ENCODE measurements at regions not wholly inside any gene's neighbourhood (a gene's known extent, or its start where the extent isn't known, plus 50 kb on each side); places are given as distances from the start of the nearest gene placed in this dataset.

DNA sequence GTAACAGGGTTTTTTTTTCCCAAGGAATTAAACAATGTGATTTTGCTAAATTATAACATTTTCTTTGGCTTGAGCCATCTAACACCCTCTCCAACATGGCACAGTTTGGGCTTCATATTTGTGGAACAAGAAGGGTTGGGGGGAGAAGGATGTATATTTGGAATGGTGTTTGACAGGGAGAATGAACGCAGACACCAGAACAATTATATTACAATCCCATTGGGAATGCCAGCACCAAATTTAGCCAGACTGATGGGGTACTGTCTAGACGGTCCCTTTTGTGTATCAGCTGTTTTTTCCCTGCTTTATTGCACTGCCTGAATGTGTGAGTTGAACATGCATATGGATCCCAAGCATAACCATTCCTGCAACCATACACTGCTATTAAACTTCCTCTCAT, 130.9 kb upstream of the TMEM161B start:
- Histone ChIP-seq H3K9me2 (ENCODE audit: insufficient read depth, low read length) (no peaks in the 10 kb centered on the region), H3K79me2 (ENCODE audit: insufficient read depth, low read depth, low read length) (no peaks in the 10 kb centered on the region), H3K27ac (ENCODE audit: low read depth, low read length, poor library complexity, severe bottlenecking) (no peak overlapping the region), H3K4me2 (ENCODE audit: low read length) (no peak overlapping the region), H3K9me3 (ENCODE audit: low read length) (no peaks in the 10 kb centered on the region), H4K20me1 (ENCODE audit: insufficient read depth, low read length) (no peaks in the 10 kb centered on the region), H2AFZ (ENCODE audit: low read length) (no peak overlapping the region), H3K36me3 (ENCODE audit: insufficient read depth, low read length) (no peaks in the 10 kb centered on the region), H3K4me3 (ENCODE audit: low read depth, low read length, poor library complexity, severe bottlenecking) (no peak overlapping the region), H3K4me1 (ENCODE audit: insufficient read depth, low read length, poor library complexity, severe bottlenecking) (no peaks in the 10 kb centered on the region)
- CTCF ChIA-PET (ENCODE audit: unreplicated experiment): no interaction called here
- BruUV-seq (replicated peaks): no TSS peak
- intact Hi-C loops (cut with micrococcal nuclease; ENCODE audit: unreplicated experiment): no loop called here
- TF ChIP-seq CTCF (conservative IDR thresholded peaks at IDR 0.05; ENCODE audit: low read length) (no peak), EZH2phosphoT487 (IDR thresholded peaks at IDR 0.05; ENCODE audit: borderline replicate concordance, low read depth, low read length) (no peak)
- POLR2A ChIA-PET: no interaction called here
- DNase-seq (ENCODE audit: low spot score): no peak

DNA sequence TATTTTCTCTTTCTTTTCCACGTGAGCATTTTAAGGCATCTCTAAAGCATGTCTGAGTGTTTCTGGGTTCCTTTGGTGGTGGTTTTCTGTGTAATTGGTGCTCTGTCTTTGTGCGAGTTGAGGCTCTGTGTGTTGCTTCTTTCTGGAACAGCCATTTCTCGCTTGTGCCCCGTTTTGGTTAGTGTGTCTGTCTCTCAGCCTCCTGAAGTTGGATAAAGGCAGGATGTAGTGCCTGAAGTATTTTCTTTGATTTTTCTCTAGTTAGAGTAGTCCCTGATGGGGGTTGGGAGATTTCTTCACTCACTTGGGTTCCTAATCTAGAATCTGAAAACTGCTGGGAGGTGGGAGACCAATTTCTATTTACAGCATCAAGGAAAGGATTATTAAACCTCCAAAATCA, 129.7 kb upstream of the TMEM161B start:
- H3K36me3 ChIP-seq (ENCODE audit: insufficient read depth, low read length): no peaks in the 10 kb centered on the region
- DNase-seq (ENCODE audit: low spot score): no peak
- H3K9me2 ChIP-seq (ENCODE audit: insufficient read depth, low read length): no peaks in the 10 kb centered on the region
- no peak overlapping the region for H3K4me2 ChIP-seq (ENCODE audit: low read length)
- POLR2A ChIA-PET: no interaction called here
- H2AFZ ChIP-seq (ENCODE audit: low read length): no peak overlapping the region
- TF ChIP-seq CTCF (conservative IDR thresholded peaks at IDR 0.05; ENCODE audit: low read length) (no peak), EZH2phosphoT487 (IDR thresholded peaks at IDR 0.05; ENCODE audit: borderline replicate concordance, low read depth, low read length) (no peak)
- no peaks in the 10 kb centered on the region for H4K20me1 ChIP-seq (ENCODE audit: insufficient read depth, low read length)
- H3K4me3 ChIP-seq (ENCODE audit: low read depth, low read length, poor library complexity, severe bottlenecking): no peak overlapping the region
- CTCF ChIA-PET (ENCODE audit: unreplicated experiment): no interaction called here
- H3K9me3 ChIP-seq (ENCODE audit: low read length): no peaks in the 10 kb centered on the region
- no TSS peak for BruUV-seq (replicated peaks)
- H3K79me2 ChIP-seq (ENCODE audit: insufficient read depth, low read depth, low read length): no peaks in the 10 kb centered on the region
- H3K4me1 ChIP-seq (ENCODE audit: insufficient read depth, low read length, poor library complexity, severe bottlenecking): no peaks in the 10 kb centered on the region
- no peak overlapping the region for H3K27ac ChIP-seq (ENCODE audit: low read depth, low read length, poor library complexity, severe bottlenecking)
- intact Hi-C loops (cut with micrococcal nuclease; ENCODE audit: unreplicated experiment): no loop called here

GRCh38 chr5:88396751-88397281, 128.2 kb upstream of the TMEM161B start:
- no TSS peak for BruUV-seq (replicated peaks)
- no peak overlapping the region for H2AFZ ChIP-seq (ENCODE audit: low read length)
- H3K9me2 ChIP-seq (ENCODE audit: insufficient read depth, low read length): no peaks in the 10 kb centered on the region
- TF ChIP-seq CTCF (conservative IDR thresholded peaks at IDR 0.05; ENCODE audit: low read length): no peak
- no peak for TF ChIP-seq EZH2phosphoT487 (IDR thresholded peaks at IDR 0.05; ENCODE audit: borderline replicate concordance, low read depth, low read length)
- H3K9me3 ChIP-seq (ENCODE audit: low read length): no peaks in the 10 kb centered on the region
- intact Hi-C loops (cut with micrococcal nuclease; ENCODE audit: unreplicated experiment): no loop called here
- H3K27ac ChIP-seq (ENCODE audit: low read depth, low read length, poor library complexity, severe bottlenecking): no peak overlapping the region
- no peaks in the 10 kb centered on the region for H3K36me3 ChIP-seq (ENCODE audit: insufficient read depth, low read length)
- H3K4me3 ChIP-seq (ENCODE audit: low read depth, low read length, poor library complexity, severe bottlenecking): no peak overlapping the region
- H4K20me1 ChIP-seq (ENCODE audit: insufficient read depth, low read length): no peaks in the 10 kb centered on the region
- no peaks in the 10 kb centered on the region for H3K79me2 ChIP-seq (ENCODE audit: insufficient read depth, low read depth, low read length)
- H3K4me2 ChIP-seq (ENCODE audit: low read length): no peak overlapping the region
- CTCF ChIA-PET (ENCODE audit: unreplicated experiment): no interaction called here
- POLR2A ChIA-PET: interaction anchor here (1.5 kb wide), 1 partner anchor 12 kb away, joined by 3 read pairs; no protein-coding TSS in a partner anchor
- no peak for DNase-seq (ENCODE audit: low spot score)
- H3K4me1 ChIP-seq (ENCODE audit: insufficient read depth, low read length, poor library complexity, severe bottlenecking): no peaks in the 10 kb centered on the region
